ENCODE measurements at regions not wholly inside any gene's neighbourhood (a gene's known extent, or its start where the extent isn't known, plus 50 kb on each side); places are given as distances from the start of the nearest gene placed in this dataset.

GRCh38 chr3:116618138-116618537 is 91.4 kb upstream of the TUSC7 start:
- no peaks in the 10 kb centered on the region for H3K36me3 ChIP-seq
- no peaks in the 10 kb centered on the region for H3K9me3 ChIP-seq
- H3K27ac ChIP-seq: no peak overlapping the region
- TF ChIP-seq EP300 (IDR thresholded peaks at IDR 0.05) (no peak), POLR2AphosphoS5 (IDR thresholded peaks at IDR 0.05) (no peak), POLR2A (IDR thresholded peaks at IDR 0.05) (no peak), CTCF (IDR thresholded peaks at IDR 0.05) (no peak)
- whole genome bisulfite sequencing, 5 donors: 48 to 84% (median 78%) methylated on average over 2 of the region's 2 CpGs
- no peaks in the 10 kb centered on the region for H3K4me1 ChIP-seq
- no peaks in the 10 kb centered on the region for H3K27me3 ChIP-seq
- DNase-seq: no peak
- intact Hi-C loops (cut with DNase I; ENCODE audit: low total_unique reads): no loop called here
- no peak overlapping the region for H3K4me3 ChIP-seq

- no peak for TF ChIP-seq POLR2A (IDR thresholded peaks at IDR 0.05)
- no peak for TF ChIP-seq EP300 (IDR thresholded peaks at IDR 0.05)
- no peak for TF ChIP-seq POLR2AphosphoS5 (IDR thresholded peaks at IDR 0.05)
- TF ChIP-seq CTCF (IDR thresholded peaks at IDR 0.05): no peak
- Histone ChIP-seq H3K27ac (no peak overlapping the region), H3K9me3 (peaks cover 0 to 6% (median 2%) of the 10 kb centered on the region in 4 donors), H3K27me3 (no peaks in the 10 kb centered on the region), H3K4me3 (no peak overlapping the region), H3K4me1 (no peaks in the 10 kb centered on the region), H3K36me3 (no peaks in the 10 kb centered on the region)
- WGBS, 5 donors: 83 to 91% (median 87%) methylated on average over 2 of the region's 2 CpGs
- intact Hi-C loops (cut with DNase I; ENCODE audit: low total_unique reads): no loop called here
- no peak for DNase-seq
Observed at GRCh38 chr3:116618930-116619329, 90.6 kb upstream of the TUSC7 start.

GRCh38 chr3:116630494-116630893 is 79.1 kb upstream of the TUSC7 start:
- no peaks in the 10 kb centered on the region for H3K4me1 ChIP-seq
- no peaks in the 10 kb centered on the region for H3K27me3 ChIP-seq
- H3K36me3 ChIP-seq: no peaks in the 10 kb centered on the region
- no peak overlapping the region for H3K27ac ChIP-seq
- no peak for DNase-seq
- TF ChIP-seq POLR2A (IDR thresholded peaks at IDR 0.05) (no peak), CTCF (IDR thresholded peaks at IDR 0.05) (no peak), EP300 (IDR thresholded peaks at IDR 0.05) (no peak), POLR2AphosphoS5 (IDR thresholded peaks at IDR 0.05) (no peak)
- H3K9me3 ChIP-seq: peaks cover 0 to 30% (median 4%) of the 10 kb centered on the region in 4 donors
- intact Hi-C loops (cut with DNase I; ENCODE audit: low total_unique reads): no loop called here
- 58 to 64% (median 59%) methylated on average over 4 of the region's 4 CpGs for WGBS, 5 donors
- no peak overlapping the region for H3K4me3 ChIP-seq

GRCh38 chr3:116639641-116640040 is 69.9 kb upstream of the TUSC7 start:
- Histone ChIP-seq H3K4me1 (no peaks in the 10 kb centered on the region), H3K27ac (no peak overlapping the region), H3K9me3 (no peaks in the 10 kb centered on the region), H3K36me3 (no peaks in the 10 kb centered on the region), H3K4me3 (no peak overlapping the region), H3K27me3 (no peaks in the 10 kb centered on the region)
- TF ChIP-seq POLR2A (IDR thresholded peaks at IDR 0.05): no peak
- TF ChIP-seq EP300 (IDR thresholded peaks at IDR 0.05): no peak
- WGBS, 5 donors: 72 to 88% (median 76%) methylated on average over 2 of the region's 2 CpGs
- DNase-seq: no peak
- intact Hi-C loops (cut with DNase I; ENCODE audit: low total_unique reads): no loop called here

GRCh38 chr3:116640109-116640508 is 69.5 kb upstream of the TUSC7 start:
- intact Hi-C loops (cut with DNase I; ENCODE audit: low total_unique reads): no loop called here
- Histone ChIP-seq H3K4me1 (no peaks in the 10 kb centered on the region), H3K4me3 (no peak overlapping the region), H3K9me3 (no peaks in the 10 kb centered on the region), H3K27me3 (no peaks in the 10 kb centered on the region), H3K36me3 (no peaks in the 10 kb centered on the region), H3K27ac (no peak overlapping the region)
- 75 to 85% (median 81%) methylated on average over 3 of the region's 3 CpGs for WGBS, 5 donors
- TF ChIP-seq EP300 (IDR thresholded peaks at IDR 0.05) (no peak), POLR2AphosphoS5 (IDR thresholded peaks at IDR 0.05) (no peak), CTCF (IDR thresholded peaks at IDR 0.05) (no peak), POLR2A (IDR thresholded peaks at IDR 0.05) (no peak)
- DNase-seq: no peak
